GM18909 (cell line): ENCODE measurements at regions not wholly inside any gene's neighbourhood (a gene's known extent, or its start where the extent isn't known, plus 50 kb on each side); places are given as distances from the start of the nearest gene placed in this dataset.
"Not testable (repeated sequence)": the region's sequence is repeated elsewhere in the genome, so short reads cannot be mapped to it uniquely, and the experiment has no call there.

Experiments
- ATAC-seq: cut with Tn5 transposase; IDR thresholded peaks from one replicate; pipeline ENCODE4 v1.9.1; 2021; ENCODE audit warnings: mild to moderate bottlenecking; ENCODE audit not compliant: unreplicated experiment, poor library complexity

DNA sequence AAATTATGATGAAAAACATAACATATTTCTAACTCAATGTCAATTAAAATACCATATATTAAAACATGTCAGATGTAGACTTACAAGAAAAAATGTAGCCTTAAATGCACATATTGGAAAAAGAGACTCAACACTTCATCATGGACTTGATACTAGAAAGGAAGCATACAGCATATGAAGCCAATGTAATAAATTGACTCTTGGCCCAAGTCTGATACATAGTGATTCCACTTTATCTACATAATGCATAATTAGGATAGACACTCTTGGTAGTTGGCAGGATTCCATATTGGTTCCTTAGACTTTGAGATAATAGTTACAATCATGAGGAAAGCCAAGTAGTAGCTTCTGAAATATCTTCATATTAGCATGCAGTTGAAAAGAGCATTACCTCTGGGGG, 1067.0 kb downstream of the PCDH17 start:
- ATAC-seq, result no peak

DNA sequence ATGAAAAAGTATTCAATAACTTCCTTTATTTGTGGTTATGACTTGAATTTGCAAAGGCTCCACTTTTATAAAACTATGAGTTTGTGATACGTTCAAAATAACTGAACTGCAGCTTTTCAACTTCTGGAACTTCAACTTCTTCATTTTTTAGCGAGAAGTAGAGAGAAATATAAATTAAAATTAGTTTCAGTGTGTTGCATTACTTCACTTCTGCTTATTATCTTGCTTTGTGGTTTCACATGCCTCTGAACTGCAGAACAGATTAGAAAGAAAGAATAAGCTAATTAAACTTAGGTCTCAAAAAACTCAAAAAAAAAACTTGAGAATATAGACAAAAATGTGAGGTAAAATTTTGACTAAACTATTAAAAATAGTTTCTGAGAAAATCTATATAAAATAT, 1073.4 kb downstream of the PCDH17 start:
- ATAC-seq, result no peak

DNA sequence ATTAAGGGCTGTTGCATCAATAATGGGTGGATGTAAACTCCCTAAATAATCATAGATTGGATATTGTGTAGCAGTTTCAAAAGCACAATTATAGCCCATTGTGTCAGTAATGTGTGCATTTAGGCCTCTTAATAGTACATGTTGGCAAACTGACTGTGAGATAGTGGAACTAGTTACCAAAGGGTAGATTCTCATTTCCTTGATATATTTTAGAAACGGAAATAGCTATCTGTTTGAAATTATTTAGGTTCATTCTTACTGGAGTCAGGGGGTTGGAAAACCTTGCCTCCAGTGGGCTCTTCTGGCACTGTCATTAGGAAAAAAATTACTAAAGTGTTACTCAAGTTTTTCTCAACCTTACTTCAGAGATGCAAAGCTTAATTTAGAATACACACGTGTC, 1074.9 kb downstream of the PCDH17 start:
- ATAC-seq, result no peak

DNA sequence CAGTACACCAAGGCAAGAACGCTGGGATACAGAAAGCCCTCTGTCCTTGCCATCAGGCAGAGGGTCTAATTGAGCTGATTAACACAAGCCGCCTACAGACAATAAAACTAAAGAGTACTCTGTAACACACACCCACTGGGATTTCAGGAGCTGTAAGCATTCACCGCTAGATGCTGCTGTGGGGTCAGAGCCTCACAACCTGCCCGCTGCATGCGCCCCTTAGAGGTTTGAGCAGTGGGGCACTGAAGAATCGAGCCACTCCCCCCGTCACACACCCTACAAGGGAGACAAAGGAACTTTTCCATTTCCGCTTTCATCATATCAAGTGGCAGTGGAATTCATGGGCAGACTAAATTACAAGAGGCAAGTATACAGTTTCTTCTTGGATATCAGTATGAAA, 1080.6 kb downstream of the PCDH17 start:
- ATAC-seq, result no peak

DNA sequence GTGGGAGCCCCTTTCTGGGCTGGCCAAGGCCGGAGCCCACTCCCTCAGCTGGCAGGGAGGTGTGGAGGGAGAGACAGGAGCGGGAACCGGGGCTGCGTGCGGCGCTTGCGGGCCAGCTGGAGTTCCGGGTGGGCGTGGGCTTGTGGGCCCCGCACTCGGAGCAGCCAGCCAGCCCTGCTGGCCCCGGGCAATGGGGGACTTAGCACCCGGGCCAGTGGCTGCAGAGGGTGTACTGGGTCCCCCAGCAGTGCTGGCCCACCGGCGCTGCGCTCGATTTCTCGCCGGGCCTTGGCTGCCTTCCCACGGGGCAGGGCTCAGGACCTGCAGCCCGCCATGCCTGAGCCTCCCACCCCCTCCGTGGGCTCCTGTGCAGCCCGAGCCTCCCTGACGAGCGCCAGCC, 1082.5 kb downstream of the PCDH17 start:
- not testable (repeated sequence) for ATAC-seq

DNA sequence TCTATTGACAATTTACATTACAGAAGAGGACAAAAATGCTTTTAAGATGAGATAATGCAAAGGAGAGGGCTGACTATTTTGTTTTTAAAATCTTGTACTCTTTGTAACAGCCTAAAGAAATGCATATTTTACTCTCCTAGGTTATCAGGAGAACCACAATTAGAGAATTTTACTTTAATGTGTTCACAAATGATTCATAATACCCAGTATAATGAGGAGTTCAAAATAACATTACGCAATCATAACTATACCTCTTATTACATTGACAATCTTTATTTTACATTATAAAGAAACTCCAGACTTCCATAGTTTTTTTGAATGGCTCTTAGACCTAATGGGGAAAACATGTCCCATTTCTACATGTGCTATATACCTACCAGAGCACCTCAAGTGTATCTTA, 1089.7 kb downstream of the PCDH17 start:
- no peak for ATAC-seq

DNA sequence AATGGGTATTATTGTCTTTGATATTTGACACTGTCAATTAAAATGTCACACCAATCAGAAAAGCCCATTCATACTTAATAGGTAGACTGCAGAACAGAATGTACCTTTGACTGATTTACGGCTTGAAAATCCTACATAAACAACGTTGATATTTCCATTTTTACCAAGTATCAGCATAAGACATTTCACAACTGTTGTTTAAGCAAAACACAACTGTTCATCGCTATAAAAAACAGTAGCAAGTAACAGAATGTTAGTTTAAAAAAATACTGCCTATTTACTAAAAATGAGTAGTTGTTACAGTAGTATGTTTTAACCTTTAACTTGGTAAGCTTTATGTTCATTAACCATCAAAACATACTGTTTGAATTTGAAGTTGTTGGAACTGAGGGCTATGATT, 1096.6 kb downstream of the PCDH17 start:
- ATAC-seq, result no peak

DNA sequence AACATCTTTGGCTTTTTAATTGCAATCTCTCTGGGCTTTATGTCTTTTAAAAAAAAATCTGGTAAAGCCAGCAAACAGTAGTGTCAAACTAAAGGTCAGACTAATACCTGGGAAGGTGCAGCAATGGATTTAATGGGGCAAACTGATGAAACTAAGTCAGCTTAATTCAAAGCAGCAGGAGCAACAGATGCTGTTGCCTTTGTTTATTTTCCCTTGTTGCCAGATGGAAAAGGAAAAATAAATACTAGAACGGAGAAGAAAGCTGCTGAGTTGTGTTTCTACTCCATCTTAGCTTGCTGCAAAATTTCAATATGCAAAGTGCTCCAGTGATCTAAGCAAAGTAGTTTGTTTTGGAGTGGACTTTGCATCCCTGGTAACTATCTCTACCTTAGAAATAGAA, 1097.8 kb downstream of the PCDH17 start:
- no peak for ATAC-seq

DNA sequence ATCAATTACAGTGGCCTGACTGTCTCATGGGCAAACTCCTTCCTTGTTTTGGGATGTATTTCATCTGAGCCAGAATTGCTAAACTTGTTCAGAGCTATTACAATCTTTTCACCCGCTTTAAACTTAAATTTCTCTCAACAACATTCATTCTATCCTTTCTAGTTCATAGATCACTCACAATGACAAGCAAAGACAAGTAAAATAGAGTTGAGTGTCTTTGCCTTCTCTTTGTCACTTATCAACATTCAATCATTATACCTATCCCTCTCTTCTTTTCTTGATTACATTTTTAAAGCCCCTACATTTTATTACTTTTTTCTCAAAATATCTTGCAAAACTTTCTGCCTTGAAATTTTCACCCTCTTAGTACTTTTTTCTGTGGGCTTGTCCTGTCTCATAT, 1113.1 kb downstream of the PCDH17 start:
- ATAC-seq, result no peak

DNA sequence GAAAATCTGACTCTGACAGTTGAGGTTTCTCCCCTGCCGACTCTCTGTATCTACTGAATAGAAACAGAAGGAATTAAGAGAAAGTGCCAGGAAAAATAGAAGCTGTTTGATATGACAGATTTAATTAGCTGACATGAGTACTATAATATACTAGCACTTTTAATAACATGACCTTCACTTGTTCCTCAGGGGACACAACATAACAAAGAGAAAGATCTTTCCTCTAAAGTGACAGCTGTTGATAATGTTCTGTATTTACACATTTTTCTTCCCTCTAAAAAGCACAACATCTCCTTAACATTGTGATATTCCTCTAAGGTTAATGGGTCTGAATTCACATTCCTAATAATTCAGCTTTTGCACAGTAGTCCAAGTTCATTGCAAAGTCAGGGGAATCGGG, 1136.0 kb downstream of the PCDH17 start:
- ATAC-seq, result no peak

DNA sequence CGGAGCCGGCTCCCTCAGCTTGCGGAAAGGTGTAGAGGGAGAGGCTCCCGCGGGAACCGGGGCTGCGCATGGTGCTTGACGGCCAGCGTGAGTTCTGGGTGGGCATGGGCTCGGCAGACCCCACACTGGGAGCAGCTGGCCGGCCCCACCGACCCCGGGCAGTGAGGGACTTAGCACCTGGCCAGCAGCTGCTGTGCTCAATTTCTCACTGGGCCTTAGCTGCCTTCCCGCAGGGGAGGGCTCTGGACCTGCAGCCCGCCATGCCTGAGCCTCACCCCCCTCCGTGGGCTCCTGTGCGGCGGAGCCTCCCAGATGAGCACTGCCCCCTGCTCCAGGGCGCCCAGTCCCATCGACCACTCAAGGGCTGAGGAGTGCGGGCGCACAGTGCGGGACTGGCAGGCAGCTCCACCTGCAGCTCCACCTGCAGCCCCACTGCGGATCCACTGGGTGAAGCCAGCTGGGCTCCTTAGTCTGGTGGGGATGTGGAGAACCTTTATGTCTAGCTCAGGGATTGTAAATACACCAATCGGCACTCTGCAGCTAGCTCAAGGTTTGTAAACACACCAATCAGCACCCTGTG, 1141.8 kb downstream of the PCDH17 start:
- no peak for ATAC-seq

DNA sequence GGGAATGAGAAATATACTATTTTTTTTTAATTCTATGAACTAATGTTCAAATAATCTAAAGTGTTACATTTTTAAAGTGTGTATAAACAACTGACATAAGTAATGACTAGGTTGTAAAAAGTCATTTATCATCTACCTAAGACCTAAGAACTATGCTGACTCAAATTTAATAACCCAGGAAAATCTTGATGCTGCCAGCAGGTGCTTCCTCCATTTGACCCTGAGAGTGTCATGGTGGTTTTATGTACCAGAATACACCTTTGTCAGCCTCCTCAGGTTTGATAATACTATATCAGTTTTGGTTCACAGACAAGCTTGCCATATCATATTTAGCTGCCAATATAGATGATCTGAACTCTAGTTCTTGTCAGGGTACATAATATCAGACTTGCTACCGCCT, 1151.2 kb downstream of the PCDH17 start:
- no peak for ATAC-seq

DNA sequence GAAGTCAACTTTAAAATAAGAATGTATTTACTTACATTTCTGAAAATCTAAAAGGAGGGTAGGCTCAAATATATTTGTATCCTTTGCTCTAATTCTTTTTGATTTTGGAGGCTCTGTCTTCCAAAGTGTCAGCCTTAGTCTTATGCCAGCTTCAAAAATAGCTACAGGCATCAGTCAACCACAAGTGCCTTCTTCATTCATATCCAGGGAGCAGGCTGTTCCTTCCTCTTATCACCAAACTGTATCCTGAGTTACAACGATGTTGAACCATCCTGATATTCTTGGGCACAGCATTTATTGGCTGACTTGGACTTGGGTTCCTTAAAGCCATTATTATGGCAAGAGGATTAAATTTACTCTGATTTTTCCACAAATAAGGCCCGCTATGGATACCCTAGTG, 1161.3 kb downstream of the PCDH17 start:
- ATAC-seq, result no peak

DNA sequence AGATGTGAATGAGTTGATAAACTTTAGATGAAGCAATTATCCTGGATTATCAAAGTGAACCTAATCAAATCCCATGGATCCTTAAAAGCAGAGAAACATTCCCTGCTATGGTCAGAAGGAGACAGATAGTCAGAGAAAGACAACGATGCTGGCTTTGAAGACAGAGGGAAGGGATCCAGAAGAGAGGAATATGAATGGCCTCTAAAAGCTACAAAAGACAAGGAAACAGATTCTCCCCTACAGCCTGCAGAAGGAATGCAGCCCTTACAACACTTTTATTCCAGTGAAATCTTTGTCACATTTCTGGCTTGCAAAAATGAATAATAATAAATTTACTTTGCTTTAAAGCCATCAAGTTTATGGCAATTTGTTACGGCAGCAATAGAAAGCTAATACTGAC, 1164.2 kb downstream of the PCDH17 start:
- no peak for ATAC-seq

DNA sequence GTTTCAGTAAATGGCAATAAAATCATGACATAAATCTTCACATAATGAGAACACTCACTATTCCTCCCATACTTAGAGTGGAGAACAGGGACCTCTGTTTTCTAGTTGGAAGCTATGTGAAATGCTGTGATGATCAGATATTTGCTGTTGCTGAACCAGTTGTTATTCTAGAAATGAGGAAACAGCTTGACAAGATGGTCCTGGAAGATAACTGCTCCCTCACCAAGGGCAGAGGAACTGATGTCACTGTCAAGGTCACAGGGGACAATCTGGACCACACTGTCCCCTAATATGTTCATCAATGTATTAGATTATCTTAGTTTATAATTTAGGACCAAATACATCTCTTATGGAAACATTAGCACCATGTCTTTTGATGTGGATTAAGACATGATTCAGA, 1173.3 kb downstream of the PCDH17 start:
- no peak for ATAC-seq

DNA sequence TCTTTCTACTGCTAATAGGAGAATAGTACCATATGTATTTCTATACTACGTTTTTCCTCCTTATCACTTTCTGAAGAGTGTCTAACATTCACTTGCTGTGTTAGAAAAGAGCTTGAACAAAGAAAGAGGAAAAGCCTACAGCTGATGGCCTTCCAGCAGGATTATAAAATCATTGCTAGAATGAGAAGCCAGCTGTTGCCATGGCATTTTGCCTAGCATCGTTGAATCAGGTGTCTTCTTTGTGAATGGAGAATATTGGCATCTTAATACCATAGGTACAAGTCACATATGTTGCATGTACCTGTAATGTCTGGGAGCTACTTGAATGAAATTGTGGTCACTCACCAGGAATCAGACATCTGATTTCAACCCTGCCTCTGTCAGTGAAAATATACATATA, 1174.9 kb downstream of the PCDH17 start:
- ATAC-seq, result no peak

DNA sequence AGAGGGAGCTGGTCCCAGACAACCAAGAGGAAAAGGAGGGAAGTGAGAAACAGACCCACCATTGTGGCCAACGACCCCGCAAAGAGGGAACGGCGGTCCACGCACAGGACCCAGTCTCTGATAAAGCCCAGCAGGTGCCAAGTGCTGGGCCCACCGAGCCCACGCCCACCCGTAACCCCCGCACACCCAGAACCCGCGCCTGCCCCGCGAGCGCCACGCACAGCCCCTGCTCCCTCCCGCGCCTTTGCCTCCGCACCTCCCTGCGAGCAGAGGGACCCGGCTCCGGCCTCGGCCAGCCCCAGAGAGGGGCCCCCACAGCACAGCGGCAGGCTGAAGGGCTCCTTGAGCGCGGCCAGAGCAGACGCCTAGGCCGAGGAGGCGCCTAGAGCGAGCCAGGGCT, 1192.2 kb downstream of the PCDH17 start:
- no peak for ATAC-seq

DNA sequence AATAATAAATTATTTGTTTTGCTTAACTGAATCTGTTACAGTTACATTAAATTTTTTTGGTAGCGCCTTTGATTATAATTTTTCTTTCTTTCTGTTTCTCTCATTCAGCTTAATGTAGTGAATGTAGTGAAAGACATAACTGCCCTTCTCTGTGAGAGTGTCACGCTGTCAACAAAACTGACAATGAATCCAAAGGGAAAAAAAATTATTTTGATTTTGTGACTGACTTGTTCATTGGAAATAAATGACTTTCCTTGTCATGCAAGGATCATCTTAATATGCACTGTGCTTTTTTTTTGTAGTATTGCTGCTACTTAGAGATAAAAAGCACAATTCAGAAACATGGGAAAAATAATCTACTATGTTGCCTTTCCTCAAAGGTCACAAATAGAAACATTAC, 1196.4 kb downstream of the PCDH17 start:
- ATAC-seq, result no peak

DNA sequence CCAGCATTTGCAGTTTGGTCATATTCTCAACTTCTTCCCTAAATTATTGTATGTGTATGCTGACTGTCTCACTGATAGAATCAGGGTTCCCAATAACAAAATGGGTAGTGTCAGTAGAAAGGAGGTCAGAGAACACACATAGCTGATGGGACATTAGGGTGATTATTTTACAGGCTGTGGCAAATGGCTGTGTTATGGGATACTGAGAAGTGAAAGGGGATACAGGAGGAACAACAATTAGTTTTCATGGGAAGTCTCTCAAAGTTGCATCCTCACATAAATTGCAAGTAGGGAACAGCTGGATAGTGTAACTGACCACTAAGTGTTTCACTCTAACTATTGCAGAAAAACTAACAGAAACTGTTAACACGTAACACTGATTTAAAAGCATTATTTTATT, 1199.3 kb downstream of the PCDH17 start:
- ATAC-seq, result no peak

DNA sequence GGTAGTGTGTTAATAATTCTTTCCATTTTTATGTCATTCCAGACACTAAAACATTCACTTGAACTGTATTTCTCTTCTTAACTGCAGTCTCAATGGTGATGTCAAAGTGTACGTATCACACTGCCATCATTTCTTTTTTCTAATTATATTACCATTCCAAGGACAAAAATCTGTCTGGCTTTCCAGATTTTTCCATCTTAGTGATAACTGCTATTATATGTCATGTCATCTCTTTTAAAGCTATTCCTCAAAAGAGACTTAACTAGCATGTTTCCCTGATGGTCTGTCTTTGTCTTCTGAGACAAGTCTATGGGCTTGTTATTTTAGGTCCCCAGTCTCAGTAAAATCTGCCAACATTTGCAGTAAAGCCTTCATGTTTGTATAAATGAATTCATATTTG, 1207.1 kb downstream of the PCDH17 start:
- no peak for ATAC-seq

DNA sequence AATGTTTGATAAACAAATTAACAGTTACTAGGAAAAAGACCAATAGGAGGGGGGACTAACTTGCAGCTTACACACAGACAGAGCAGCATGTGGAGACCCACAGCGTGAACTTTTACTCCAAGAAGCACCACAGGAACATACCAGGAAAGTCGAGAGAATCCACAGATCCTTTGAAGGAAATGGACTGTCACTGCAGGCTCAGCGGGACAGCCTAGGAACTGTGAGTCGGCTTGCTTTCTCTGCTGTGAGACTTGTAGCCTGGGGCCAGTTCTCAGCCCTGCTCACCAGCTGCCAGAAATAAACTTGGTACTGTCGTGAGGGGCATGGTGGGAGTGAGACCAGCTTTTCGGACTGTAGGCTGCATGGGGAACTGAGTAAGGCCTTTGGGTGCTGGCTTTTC, 1211.5 kb downstream of the PCDH17 start:
- ATAC-seq, result no peak

DNA sequence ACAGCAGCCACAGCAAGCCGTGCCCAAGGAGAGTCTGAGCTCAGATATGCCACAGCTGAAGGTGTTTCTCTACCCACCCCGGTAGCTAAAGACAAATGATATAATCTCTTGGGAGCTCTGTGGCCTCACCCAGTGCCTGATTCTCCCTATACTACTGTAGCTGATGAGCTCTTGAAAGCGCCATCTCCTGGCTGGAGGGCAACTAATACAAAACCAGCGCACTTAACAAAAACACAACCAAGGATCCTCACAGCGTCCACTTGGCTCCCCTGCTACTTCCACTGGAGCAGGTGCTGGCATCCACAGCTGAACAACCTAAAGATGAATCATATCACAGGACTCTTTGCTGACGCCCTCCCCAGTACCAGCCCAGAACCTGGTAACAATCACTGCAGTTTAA, 1212.0 kb downstream of the PCDH17 start:
- ATAC-seq, result no peak

DNA sequence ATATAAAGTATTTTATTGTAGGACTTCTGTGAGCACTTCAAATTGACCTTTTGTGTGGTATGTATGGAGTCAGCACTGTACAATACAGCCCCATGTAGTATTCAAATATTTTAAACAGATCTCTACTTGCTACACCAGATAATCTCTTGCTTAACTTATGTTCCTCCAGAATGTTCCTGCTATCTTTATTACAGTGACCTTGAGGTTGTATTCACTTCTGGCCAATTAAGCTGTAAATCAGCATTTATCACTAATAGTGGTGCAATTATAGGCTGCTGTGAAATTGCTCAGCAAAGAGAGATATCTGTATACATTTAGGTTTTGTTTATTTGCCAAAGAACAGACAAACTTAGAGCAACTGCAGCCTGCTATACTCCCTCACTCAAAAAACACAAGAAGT, 1218.6 kb downstream of the PCDH17 start:
- no peak for ATAC-seq
